Spleen (tissue), 7 donors: ENCODE measurements at regions not wholly inside any gene's neighbourhood (a gene's known extent, or its start where the extent isn't known, plus 50 kb on each side); places are given as distances from the start of the nearest gene placed in this dataset.

ENCODE experiments used
- CTCF ChIP-seq, 11 experiments: fragments of 200-600 bp in 7 of 11; fragments of 450-650 bp in 4 of 11; sonication (generic) in 4 of 11; IDR thresholded peaks in 8 of 11; conservative IDR thresholded peaks in 3 of 11; 1 replicate in 7 of 11; 2 replicates in 4 of 11; pipeline versions ENCODE4 v1.4.0 to v1.8.0; 2016 to 2021; ENCODE audit warnings: antibody characterized with exemption in 11 of 11, inconsistent platforms in 4 of 11, mild to moderate bottlenecking in 1 of 11
- POLR2A ChIP-seq, 3 donors: fragments of 450-650 bp; IDR thresholded peaks; one replicate each; pipeline ENCODE4 v1.5.1; 2017; ENCODE audit warnings: antibody characterized with exemption in 3 of 3, mild to moderate bottlenecking in 1 of 3
- POLR2AphosphoS5 ChIP-seq, 3 donors: sonication (generic); formaldehyde crosslinking; IDR thresholded peaks; one replicate each; pipeline ENCODE4 v1.5.1; 2017; ENCODE audit warnings: antibody characterized with exemption in 3 of 3
- donor health status: DM: no; HTN: no; CAD: no; lungs with moderate emphysema.
- donor health status: DM: no; HTN: no; CAD: no.
- donor health status: DM: no; HTN: no; CAD: no.

- TF ChIP-seq CTCF (IDR thresholded peaks at IDR 0.05 in 8 of 11, conservative IDR thresholded peaks at IDR 0.05 in 3 of 11) (no peak), POLR2A (IDR thresholded peaks at IDR 0.05) (no peak), POLR2AphosphoS5 (IDR thresholded peaks at IDR 0.05) (no peak)
Measured at GRCh38 chr2:117195381-117195780, 619.1 kb upstream of the DDX18 start.
